ENCODE measurements at regions not wholly inside any gene's neighbourhood (a gene's known extent, or its start where the extent isn't known, plus 50 kb on each side); places are given as distances from the start of the nearest gene placed in this dataset.

DNA sequence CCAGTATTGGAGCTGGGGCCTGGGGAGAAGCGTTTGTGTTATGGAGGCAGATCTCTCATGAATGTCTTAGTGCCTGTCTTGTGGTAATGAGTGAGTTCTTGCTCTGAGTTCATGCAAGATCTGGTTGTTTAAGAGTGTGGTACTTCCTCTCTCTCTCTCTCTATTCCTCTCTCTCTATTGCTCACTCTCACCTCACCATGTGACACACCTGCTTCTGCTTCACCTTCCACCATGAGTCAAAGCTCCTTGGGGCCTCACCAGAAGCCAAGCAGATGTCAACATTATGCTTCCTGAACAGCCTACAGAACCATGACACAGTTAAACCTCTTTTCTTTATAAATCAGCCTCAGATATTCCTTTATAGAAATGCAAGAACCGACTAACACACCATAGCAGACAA is 242.7 kb upstream of the ADRA1B start:
- TF ChIP-seq POLR2A (IDR thresholded peaks at IDR 0.05) (no peak), POLR2AphosphoS5 (IDR thresholded peaks at IDR 0.05) (no peak)
- TF ChIP-seq, protein P1, sequence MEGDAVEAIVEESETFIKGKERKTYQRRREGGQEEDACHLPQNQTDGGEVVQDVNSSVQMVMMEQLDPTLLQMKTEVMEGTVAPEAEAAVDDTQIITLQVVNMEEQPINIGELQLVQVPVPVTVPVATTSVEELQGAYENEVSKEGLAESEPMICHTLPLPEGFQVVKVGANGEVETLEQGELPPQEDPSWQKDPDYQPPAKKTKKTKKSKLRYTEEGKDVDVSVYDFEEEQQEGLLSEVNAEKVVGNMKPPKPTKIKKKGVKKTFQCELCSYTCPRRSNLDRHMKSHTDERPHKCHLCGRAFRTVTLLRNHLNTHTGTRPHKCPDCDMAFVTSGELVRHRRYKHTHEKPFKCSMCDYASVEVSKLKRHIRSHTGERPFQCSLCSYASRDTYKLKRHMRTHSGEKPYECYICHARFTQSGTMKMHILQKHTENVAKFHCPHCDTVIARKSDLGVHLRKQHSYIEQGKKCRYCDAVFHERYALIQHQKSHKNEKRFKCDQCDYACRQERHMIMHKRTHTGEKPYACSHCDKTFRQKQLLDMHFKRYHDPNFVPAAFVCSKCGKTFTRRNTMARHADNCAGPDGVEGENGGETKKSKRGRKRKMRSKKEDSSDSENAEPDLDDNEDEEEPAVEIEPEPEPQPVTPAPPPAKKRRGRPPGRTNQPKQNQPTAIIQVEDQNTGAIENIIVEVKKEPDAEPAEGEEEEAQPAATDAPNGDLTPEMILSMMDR (IDR thresholded peaks at IDR 0.05): no peak

Data from gastroesophageal sphincter (tissue), 3 donors.